ENCODE measurements at regions not wholly inside any gene's neighbourhood (a gene's known extent, or its start where the extent isn't known, plus 50 kb on each side); places are given as distances from the start of the nearest gene placed in this dataset.

GRCh38 chr4:125123570-125124109 lies 191.1 kb upstream of the FAT4 start:
- TF ChIP-seq ARNTL (CRISPR knock-in tag; IDR thresholded peaks at IDR 0.05; ENCODE audit: borderline replicate concordance, low read depth) (no peak), ZFP3 (CRISPR knock-in tag; IDR thresholded peaks at IDR 0.05) (no peak), ISL1 (CRISPR knock-in tag; IDR thresholded peaks at IDR 0.05) (no peak), ESRRG (CRISPR knock-in tag; IDR thresholded peaks at IDR 0.05) (no peak), PATZ1 (CRISPR knock-in tag; IDR thresholded peaks at IDR 0.05; ENCODE audit: borderline replicate concordance) (no peak), RARB (CRISPR knock-in tag; IDR thresholded peaks at IDR 0.05) (no peak), ZFP30 (CRISPR knock-in tag; IDR thresholded peaks at IDR 0.05) (no peak), TOX (CRISPR knock-in tag; IDR thresholded peaks at IDR 0.05; ENCODE audit: borderline replicate concordance) (no peak), ZNF565 (CRISPR knock-in tag; conservative IDR thresholded peaks at IDR 0.05; ENCODE audit: low read depth) (no peak), ZNF70 (CRISPR knock-in tag; IDR thresholded peaks at IDR 0.05) (no peak), SNAI2 (CRISPR knock-in tag; IDR thresholded peaks at IDR 0.05) (no peak), CREB5 (CRISPR knock-in tag; IDR thresholded peaks at IDR 0.05; ENCODE audit: low read depth) (no peak)
